ENCODE measurements at regions not wholly inside any gene's neighbourhood (a gene's known extent, or its start where the extent isn't known, plus 50 kb on each side); places are given as distances from the start of the nearest gene placed in this dataset.

DNA sequence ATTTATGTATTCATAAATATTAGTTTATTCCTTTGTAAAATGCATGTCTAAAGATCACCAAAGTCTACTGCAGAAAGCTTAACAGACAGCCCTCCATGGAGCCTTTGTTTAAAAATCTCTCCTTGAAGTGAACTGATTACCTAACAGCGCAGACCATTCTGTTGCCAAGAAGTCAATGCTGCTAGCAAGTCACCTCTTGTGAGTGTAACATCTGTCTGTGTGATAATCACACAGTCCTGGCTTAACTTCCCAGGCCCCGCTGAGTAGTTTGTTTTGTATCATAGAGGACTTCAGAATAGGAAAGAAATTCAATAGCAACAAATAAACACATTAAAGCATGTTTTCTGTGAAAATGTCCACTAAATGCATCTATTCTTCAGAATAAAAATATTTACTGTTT lies 435.3 kb upstream of the IGFBP3 start:
- no peak overlapping the region for H3K27ac ChIP-seq (ENCODE audit: low read depth, low read length)
- H3K4me3 ChIP-seq (ENCODE audit: insufficient read depth, low read length) = no peak overlapping the region
- no peak for DNase-seq (ENCODE audit: insufficient read length, low spot score, missing footprints)
- no peaks in the 10 kb centered on the region for H3K9me3 ChIP-seq (ENCODE audit: low read depth, low read length)
- H3K36me3 ChIP-seq (ENCODE audit: insufficient read depth, low read length) = no peaks in the 10 kb centered on the region
- peaks cover 3% of the 10 kb centered on the region for H3K4me1 ChIP-seq (ENCODE audit: insufficient read depth, low read length)
- no peaks in the 10 kb centered on the region for H3K27me3 ChIP-seq (ENCODE audit: insufficient read depth, low read length)
- no peak overlapping the region for H3K4me2 ChIP-seq (ENCODE audit: insufficient read depth, low read length)
- TF ChIP-seq, protein P1, sequence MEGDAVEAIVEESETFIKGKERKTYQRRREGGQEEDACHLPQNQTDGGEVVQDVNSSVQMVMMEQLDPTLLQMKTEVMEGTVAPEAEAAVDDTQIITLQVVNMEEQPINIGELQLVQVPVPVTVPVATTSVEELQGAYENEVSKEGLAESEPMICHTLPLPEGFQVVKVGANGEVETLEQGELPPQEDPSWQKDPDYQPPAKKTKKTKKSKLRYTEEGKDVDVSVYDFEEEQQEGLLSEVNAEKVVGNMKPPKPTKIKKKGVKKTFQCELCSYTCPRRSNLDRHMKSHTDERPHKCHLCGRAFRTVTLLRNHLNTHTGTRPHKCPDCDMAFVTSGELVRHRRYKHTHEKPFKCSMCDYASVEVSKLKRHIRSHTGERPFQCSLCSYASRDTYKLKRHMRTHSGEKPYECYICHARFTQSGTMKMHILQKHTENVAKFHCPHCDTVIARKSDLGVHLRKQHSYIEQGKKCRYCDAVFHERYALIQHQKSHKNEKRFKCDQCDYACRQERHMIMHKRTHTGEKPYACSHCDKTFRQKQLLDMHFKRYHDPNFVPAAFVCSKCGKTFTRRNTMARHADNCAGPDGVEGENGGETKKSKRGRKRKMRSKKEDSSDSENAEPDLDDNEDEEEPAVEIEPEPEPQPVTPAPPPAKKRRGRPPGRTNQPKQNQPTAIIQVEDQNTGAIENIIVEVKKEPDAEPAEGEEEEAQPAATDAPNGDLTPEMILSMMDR (IDR thresholded peaks at IDR 0.05; ENCODE audit: extremely low read depth, low read depth, low read length) = no peak
- H2AFZ ChIP-seq (ENCODE audit: low read length) = no peak overlapping the region
- no peaks in the 10 kb centered on the region for H3K79me2 ChIP-seq (ENCODE audit: insufficient read depth, low read length)
- H4K20me1 ChIP-seq (ENCODE audit: insufficient read depth, low read length) = no peaks in the 10 kb centered on the region

GRCh38 chr7:46355331-46355730 lies 434.3 kb upstream of the IGFBP3 start:
- no peak overlapping the region for H3K4me3 ChIP-seq (ENCODE audit: insufficient read depth, low read length)
- no peaks in the 10 kb centered on the region for H3K27me3 ChIP-seq (ENCODE audit: insufficient read depth, low read length)
- no peaks in the 10 kb centered on the region for H3K36me3 ChIP-seq (ENCODE audit: insufficient read depth, low read length)
- no peaks in the 10 kb centered on the region for H3K9me3 ChIP-seq (ENCODE audit: low read depth, low read length)
- H3K4me2 ChIP-seq (ENCODE audit: insufficient read depth, low read length) = no peak overlapping the region
- H3K79me2 ChIP-seq (ENCODE audit: insufficient read depth, low read length) = no peaks in the 10 kb centered on the region
- DNase-seq (ENCODE audit: insufficient read length, low spot score, missing footprints) = no peak
- H2AFZ ChIP-seq (ENCODE audit: low read length) = no peak overlapping the region
- no peak overlapping the region for H3K27ac ChIP-seq (ENCODE audit: low read depth, low read length)
- peaks cover 3% of the 10 kb centered on the region for H3K4me1 ChIP-seq (ENCODE audit: insufficient read depth, low read length)
- no peaks in the 10 kb centered on the region for H4K20me1 ChIP-seq (ENCODE audit: insufficient read depth, low read length)
- TF ChIP-seq, protein P1 (IDR thresholded peaks at IDR 0.05; ENCODE audit: extremely low read depth, low read depth, low read length) = no peak

DNA sequence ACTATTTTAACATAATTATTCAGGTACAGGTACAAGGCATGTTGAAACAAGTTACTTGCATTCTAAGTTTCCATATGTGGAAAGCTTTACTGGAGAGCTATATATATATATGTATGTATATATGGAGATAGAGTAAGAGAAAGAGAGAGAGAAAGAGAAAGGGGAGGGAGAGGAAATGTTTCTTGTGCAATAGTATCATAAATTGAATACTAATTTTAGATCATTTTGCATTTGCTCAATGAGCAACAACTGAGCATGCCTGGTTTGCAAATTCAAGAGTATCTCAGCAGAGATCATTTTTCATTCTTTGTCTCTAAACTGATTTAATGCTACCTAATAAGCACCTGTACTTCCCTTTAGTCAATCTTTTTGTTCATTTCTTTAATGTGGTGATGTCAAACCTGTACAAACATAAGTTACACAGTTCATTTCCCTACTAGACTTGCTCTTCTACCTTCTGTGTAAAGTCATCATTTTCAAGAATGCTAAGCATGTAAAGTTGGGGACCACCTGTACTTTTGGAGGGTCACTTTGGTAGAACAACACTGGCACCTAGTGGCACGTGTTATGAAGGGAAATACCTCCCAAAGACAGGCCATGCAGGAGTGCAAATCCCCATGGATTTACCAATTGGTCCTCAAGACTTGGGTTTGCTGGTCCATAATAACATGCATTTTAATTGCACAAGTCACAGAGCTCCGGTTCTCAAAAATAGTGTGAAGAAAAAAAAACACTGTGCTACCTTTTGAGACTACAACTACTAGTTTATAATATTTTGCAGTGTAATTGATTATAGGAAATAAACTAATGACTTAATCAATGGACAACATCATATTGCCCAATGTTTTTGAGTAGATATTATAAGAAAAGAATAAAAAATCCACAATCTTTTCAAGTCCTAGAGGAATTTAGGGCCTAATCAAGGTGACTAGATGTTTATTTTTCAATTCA lies 431.2 kb upstream of the IGFBP3 start:
- TF ChIP-seq, protein P1 (IDR thresholded peaks at IDR 0.05; ENCODE audit: extremely low read depth, low read depth, low read length) = peak; percentile 74
- H2AFZ ChIP-seq (ENCODE audit: low read length) = no peak overlapping the region
- H3K27me3 ChIP-seq (ENCODE audit: insufficient read depth, low read length) = no peaks in the 10 kb centered on the region
- no peaks in the 10 kb centered on the region for H3K36me3 ChIP-seq (ENCODE audit: insufficient read depth, low read length)
- peak; percentile 58 for DNase-seq (ENCODE audit: insufficient read length, low spot score, missing footprints)
- H3K4me1 ChIP-seq (ENCODE audit: insufficient read depth, low read length) = peaks cover 3% of the 10 kb centered on the region
- H3K9me3 ChIP-seq (ENCODE audit: low read depth, low read length) = no peaks in the 10 kb centered on the region
- no peaks in the 10 kb centered on the region for H3K79me2 ChIP-seq (ENCODE audit: insufficient read depth, low read length)
- H3K4me2 ChIP-seq (ENCODE audit: insufficient read depth, low read length) = no peak overlapping the region
- H3K27ac ChIP-seq (ENCODE audit: low read depth, low read length) = no peak overlapping the region
- H4K20me1 ChIP-seq (ENCODE audit: insufficient read depth, low read length) = no peaks in the 10 kb centered on the region
- H3K4me3 ChIP-seq (ENCODE audit: insufficient read depth, low read length) = no peak overlapping the region

DNA sequence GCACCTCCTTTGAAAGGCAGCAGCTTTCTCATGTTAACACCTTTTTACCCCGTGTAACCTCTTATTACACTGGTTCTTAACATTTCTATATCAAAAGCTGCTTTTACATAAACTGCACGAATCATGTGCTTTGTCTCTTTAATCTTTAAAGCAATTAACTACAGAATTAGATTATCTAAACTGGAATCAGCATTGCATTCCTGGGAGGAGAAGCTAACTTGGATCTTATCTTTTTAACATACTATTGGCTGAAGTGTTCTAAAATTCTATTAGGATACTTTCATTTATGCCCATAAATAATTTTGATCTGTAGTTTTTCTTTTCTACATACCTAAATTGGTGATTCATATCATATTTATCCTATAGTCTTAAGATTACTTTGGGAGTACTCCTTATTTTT lies 428.4 kb upstream of the IGFBP3 start:
- Histone ChIP-seq H3K4me1 (ENCODE audit: insufficient read depth, low read length) (peaks cover 3% of the 10 kb centered on the region), H3K79me2 (ENCODE audit: insufficient read depth, low read length) (no peaks in the 10 kb centered on the region), H4K20me1 (ENCODE audit: insufficient read depth, low read length) (no peaks in the 10 kb centered on the region), H3K4me3 (ENCODE audit: insufficient read depth, low read length) (no peak overlapping the region), H3K9me3 (ENCODE audit: low read depth, low read length) (no peaks in the 10 kb centered on the region), H3K36me3 (ENCODE audit: insufficient read depth, low read length) (no peaks in the 10 kb centered on the region), H3K27me3 (ENCODE audit: insufficient read depth, low read length) (no peaks in the 10 kb centered on the region), H3K4me2 (ENCODE audit: insufficient read depth, low read length) (no peak overlapping the region), H3K27ac (ENCODE audit: low read depth, low read length) (no peak overlapping the region), H2AFZ (ENCODE audit: low read length) (no peak overlapping the region)
- DNase-seq (ENCODE audit: insufficient read length, low spot score, missing footprints) = no peak
- TF ChIP-seq, protein P1 (IDR thresholded peaks at IDR 0.05; ENCODE audit: extremely low read depth, low read depth, low read length) = no peak

Measured in osteoblast (primary cell).